Transverse colon (tissue), 3 donors: ENCODE measurements at regions not wholly inside any gene's neighbourhood (a gene's known extent, or its start where the extent isn't known, plus 50 kb on each side); places are given as distances from the start of the nearest gene placed in this dataset.

Source experiments
- POLR2A ChIP-seq: fragments of 450-650 bp; IDR thresholded peaks from one replicate; pipeline ENCODE4 v1.6.1; 2016; ENCODE audit warnings: antibody characterized with exemption, mild to moderate bottlenecking, moderate library complexity
- POLR2AphosphoS5 ChIP-seq, 3 donors: sonication (generic); formaldehyde crosslinking; IDR thresholded peaks; one replicate each; pipeline ENCODE4 v1.6.1; 2016; ENCODE audit warnings: antibody characterized with exemption in 3 of 3

GRCh38 chr22:47310601-47311000 lies 548.2 kb downstream of the TBC1D22A start:
- no peak for TF ChIP-seq POLR2A
- no peak for TF ChIP-seq POLR2AphosphoS5 (IDR thresholded peaks at IDR 0.05)
